ENCODE measurements at regions not wholly inside any gene's neighbourhood (a gene's known extent, or its start where the extent isn't known, plus 50 kb on each side); places are given as distances from the start of the nearest gene placed in this dataset.

DNA sequence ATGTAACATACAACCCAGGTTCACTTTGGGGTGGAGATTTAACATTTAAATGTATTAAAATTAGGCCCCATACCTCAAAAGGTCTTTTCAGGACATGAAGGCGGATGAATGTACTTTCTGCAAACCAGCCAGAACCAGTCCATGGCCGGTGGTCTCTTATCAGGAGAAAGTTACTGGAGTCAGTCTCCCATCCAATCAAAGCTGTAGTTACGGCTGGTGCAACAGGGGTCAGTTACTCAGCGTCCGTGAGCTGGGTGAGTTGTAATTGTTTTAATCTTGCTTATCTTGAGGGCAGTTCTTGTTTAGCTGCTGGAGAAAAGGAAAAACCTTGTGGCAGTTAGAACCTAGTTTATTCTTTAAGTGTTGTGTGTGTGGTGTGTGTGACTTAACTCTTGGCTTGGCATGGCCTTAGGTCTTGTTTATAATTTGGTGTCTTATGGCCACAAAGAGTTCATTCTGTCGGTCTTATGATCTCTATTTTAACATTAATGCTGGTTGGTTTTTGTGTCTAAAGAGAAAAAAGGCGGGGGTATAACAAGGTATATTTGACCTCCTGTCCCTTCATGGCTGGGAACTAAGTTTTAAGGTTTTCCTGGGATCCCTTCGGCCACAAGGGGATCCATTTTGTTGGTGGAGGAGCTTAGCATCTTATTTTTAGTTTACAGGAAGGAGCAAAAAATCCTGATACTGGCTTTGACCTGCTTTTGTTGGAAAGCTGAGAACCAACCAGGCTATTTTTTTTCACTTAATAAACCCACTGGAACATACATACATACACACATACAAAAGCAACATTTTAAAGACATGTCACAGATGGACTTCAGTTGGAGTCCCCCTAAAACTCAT is 143.5 kb upstream of the NCK2 start:
- no TSS peak for BruUV-seq (replicated peaks)

More for the DNA sequence above, 143.5 kb upstream of the NCK2 start:
- DNase-seq (ENCODE audit: low read depth, low spot score) (no peak), ATAC-seq (no peak)
- Histone ChIP-seq H3K79me2 (ENCODE audit: insufficient read depth, low read length) (no peaks in the 10 kb centered on the region), H3K4me1 (ENCODE audit: control insufficient read depth in 1 of 2, insufficient read depth in 2 of 2, low read length in 2 of 2) (no peaks in the 10 kb centered on the region), H2AFZ (ENCODE audit: low read depth, low read length, poor library complexity, severe bottlenecking) (no peak overlapping the region), H3K36me3 (ENCODE audit: control insufficient read depth in 1 of 2, insufficient read depth in 2 of 2, low read length in 2 of 2) (no peaks in the 10 kb centered on the region), H3K27me3 (ENCODE audit: insufficient read depth, low read length) (0 out of 2 replicates have a peak, but pooled peaks cover 6% of the 10 kb centered on the region), H3K4me2 (ENCODE audit: low read length) (no peak overlapping the region), H3K27ac (ENCODE audit: low read depth, low read length) (no peak overlapping the region), H4K20me1 (ENCODE audit: insufficient read depth) (no peaks in the 10 kb centered on the region), H3K9me2 (ENCODE audit: insufficient read depth) (no peaks in the 10 kb centered on the region), H3K9me3 (ENCODE audit: control insufficient read depth in 1 of 2, insufficient read depth in 1 of 2, low read depth in 1 of 2, low read length in 2 of 2) (no peaks in the 10 kb centered on the region), H3K9ac (ENCODE audit: low read length) (no peak overlapping the region), H3K4me3 (replicated peaks in 1 of 2; ENCODE audit: low read depth in 1 of 2, low read length in 2 of 2) (no peak overlapping the region)
- TF ChIP-seq, protein P1, sequence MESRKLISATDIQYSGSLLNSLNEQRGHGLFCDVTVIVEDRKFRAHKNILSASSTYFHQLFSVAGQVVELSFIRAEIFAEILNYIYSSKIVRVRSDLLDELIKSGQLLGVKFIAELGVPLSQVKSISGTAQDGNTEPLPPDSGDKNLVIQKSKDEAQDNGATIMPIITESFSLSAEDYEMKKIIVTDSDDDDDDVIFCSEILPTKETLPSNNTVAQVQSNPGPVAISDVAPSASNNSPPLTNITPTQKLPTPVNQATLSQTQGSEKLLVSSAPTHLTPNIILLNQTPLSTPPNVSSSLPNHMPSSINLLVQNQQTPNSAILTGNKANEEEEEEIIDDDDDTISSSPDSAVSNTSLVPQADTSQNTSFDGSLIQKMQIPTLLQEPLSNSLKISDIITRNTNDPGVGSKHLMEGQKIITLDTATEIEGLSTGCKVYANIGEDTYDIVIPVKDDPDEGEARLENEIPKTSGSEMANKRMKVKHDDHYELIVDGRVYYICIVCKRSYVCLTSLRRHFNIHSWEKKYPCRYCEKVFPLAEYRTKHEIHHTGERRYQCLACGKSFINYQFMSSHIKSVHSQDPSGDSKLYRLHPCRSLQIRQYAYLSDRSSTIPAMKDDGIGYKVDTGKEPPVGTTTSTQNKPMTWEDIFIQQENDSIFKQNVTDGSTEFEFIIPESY (IDR thresholded peaks at IDR 0.05; ENCODE audit: extremely low read depth, insufficient replicate concordance, low read length): no peak
- TF ChIP-seq JUND (IDR thresholded peaks at IDR 0.05) (no peak), YY1 (IDR thresholded peaks at IDR 0.05; ENCODE audit: extremely low read depth, insufficient replicate concordance, low read depth, low read length) (no peak), SP1 (IDR thresholded peaks at IDR 0.05; ENCODE audit: low read depth) (no peak), ZFX (IDR thresholded peaks at IDR 0.05) (no peak), ELF1 (IDR thresholded peaks at IDR 0.05; ENCODE audit: borderline replicate concordance, low read depth) (no peak), POLR2A (IDR thresholded peaks at IDR 0.05; ENCODE audit: borderline replicate concordance, extremely low read depth, insufficient read depth, insufficient read length) (no peak)
- TF ChIP-seq, protein P2, sequence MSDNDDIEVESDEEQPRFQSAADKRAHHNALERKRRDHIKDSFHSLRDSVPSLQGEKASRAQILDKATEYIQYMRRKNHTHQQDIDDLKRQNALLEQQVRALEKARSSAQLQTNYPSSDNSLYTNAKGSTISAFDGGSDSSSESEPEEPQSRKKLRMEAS (IDR thresholded peaks at IDR 0.05): no peak
- intact Hi-C loops (cut with micrococcal nuclease): no loop called here
- ChIA-PET POLR2A (no interaction called here), CTCF (no interaction called here), RAD21 (ENCODE audit: low non-redundant PET in 1 of 2, low total read pairs in 2 of 2, uncharacterized antibody in 2 of 2, unreplicated experiment in 2 of 2) (no interaction called here)

All from HCT116 (cell line).